MCF 10A (cell line): ENCODE measurements at regions not wholly inside any gene's neighbourhood (a gene's known extent, or its start where the extent isn't known, plus 50 kb on each side); places are given as distances from the start of the nearest gene placed in this dataset.
A peak's percentile ranks its signal among the peaks of the same experiment; 100 is the strongest.

Source experiments
- BruUV-seq: library from RNA; stranded (reverse); fragments of 400-500 nt; replicated peaks from 2 replicates; lab custom pipeline; 2021; lab: Mats Ljungman, UMichigan
- CTCF ChIA-PET: fragments of 300-600 bp; sonication (Branson Sonifier 250); formaldehyde crosslinking; extraction: SDS; loops from one replicate; lab custom pipeline; 2021; ENCODE audit warnings: antibody characterized with exemption, inconsistent platforms; lab: Yijun Ruan, JAX
- POLR2A ChIA-PET: fragments of 300-600, 350-650 bp; sonication (Branson Sonifier 250); formaldehyde crosslinking; extraction: SDS; loops from one replicate; lab custom pipeline; 2020; ENCODE audit warnings: antibody characterized with exemption, inconsistent platforms; lab: Yijun Ruan, JAX
- DNase-seq: peaks from one replicate; pipeline ENCODE4 v3.0.0-alpha.2; 2018; ENCODE audit not compliant: unreplicated experiment
- H3K27ac Mint-ChIP-seq: one replicate; pipeline ENCODE4 v1.8.0; 2022; ENCODE audit warnings: mild to moderate bottlenecking, low read depth, mixed read lengths; ENCODE audit not compliant: unreplicated experiment
- H3K27me3 Mint-ChIP-seq: one replicate; pipeline ENCODE4 v1.8.0; 2022; ENCODE audit warnings: mixed read lengths; ENCODE audit not compliant: insufficient read depth, unreplicated experiment
- H3K36me3 Mint-ChIP-seq: one replicate; pipeline ENCODE4 v1.8.0; 2022; ENCODE audit warnings: mild to moderate bottlenecking, moderate library complexity, mixed read lengths; ENCODE audit not compliant: insufficient read depth, unreplicated experiment
- H3K4me1 Mint-ChIP-seq: one replicate; pipeline ENCODE4 v1.8.0; 2022; ENCODE audit warnings: mixed read lengths; ENCODE audit not compliant: insufficient read depth, unreplicated experiment
- H3K4me3 Mint-ChIP-seq: one replicate; pipeline ENCODE4 v1.8.0; 2022; ENCODE audit warnings: mild to moderate bottlenecking, moderate library complexity, mixed read lengths; ENCODE audit not compliant: unreplicated experiment
- H3K9me3 Mint-ChIP-seq: one replicate; pipeline ENCODE4 v1.8.0; 2022; ENCODE audit warnings: mixed read lengths; ENCODE audit not compliant: unreplicated experiment
- intact Hi-C: fragments of 100-400 bp; cut with micrococcal nuclease; formaldehyde crosslinking; loops from 2 replicates; pipeline ENCODE4 v1.14.1; 2022
- TF ChIP-seq, protein P1 (sequence below): fragments of 200-600 bp; IDR thresholded peaks from one replicate; pipeline ENCODE4 v1.8.0; 2022; ENCODE audit warnings: antibody characterized with exemption, mild to moderate bottlenecking; ENCODE audit not compliant: unreplicated experiment

- Mint-ChIP-seq H3K36me3 (no peaks in the 10 kb centered on the region), H3K4me1 (peaks cover 12% of the 10 kb centered on the region), H3K27ac (no peak overlapping the region), H3K27me3 (no peaks in the 10 kb centered on the region), H3K9me3 (no peaks in the 10 kb centered on the region), H3K4me3 (no peak overlapping the region)
- ChIA-PET CTCF (no interaction called here), POLR2A (no interaction called here)
- TF ChIP-seq, protein P1, sequence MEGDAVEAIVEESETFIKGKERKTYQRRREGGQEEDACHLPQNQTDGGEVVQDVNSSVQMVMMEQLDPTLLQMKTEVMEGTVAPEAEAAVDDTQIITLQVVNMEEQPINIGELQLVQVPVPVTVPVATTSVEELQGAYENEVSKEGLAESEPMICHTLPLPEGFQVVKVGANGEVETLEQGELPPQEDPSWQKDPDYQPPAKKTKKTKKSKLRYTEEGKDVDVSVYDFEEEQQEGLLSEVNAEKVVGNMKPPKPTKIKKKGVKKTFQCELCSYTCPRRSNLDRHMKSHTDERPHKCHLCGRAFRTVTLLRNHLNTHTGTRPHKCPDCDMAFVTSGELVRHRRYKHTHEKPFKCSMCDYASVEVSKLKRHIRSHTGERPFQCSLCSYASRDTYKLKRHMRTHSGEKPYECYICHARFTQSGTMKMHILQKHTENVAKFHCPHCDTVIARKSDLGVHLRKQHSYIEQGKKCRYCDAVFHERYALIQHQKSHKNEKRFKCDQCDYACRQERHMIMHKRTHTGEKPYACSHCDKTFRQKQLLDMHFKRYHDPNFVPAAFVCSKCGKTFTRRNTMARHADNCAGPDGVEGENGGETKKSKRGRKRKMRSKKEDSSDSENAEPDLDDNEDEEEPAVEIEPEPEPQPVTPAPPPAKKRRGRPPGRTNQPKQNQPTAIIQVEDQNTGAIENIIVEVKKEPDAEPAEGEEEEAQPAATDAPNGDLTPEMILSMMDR = no peak
- peak; percentile 75 for DNase-seq
- no TSS peak for BruUV-seq
- intact Hi-C loops = no loop called here
Measured at GRCh38 chr13:76672420-76672819, 213.8 kb downstream of the KCTD12 start.

- no peak overlapping the region for H3K4me3 Mint-ChIP-seq
- CTCF ChIA-PET = interaction anchor here (0.6 to 7.3 kb wide), 21 partner anchors 10 to 333 kb away, joined by 3 to 101 read pairs (median 3); partner anchors contain the start of gene KCTD12
- intact Hi-C loops = loop anchor here (10.0 kb wide), 1 partner anchor 794 kb away; no protein-coding TSS in a partner anchor
- POLR2A ChIA-PET = interaction anchor here (0.6 to 2.9 kb wide), 6 partner anchors 9 to 220 kb away, joined by 3 to 25 read pairs (median 4); no protein-coding TSS in a partner anchor
- BruUV-seq = no TSS peak
- no peak overlapping the region for H3K27ac Mint-ChIP-seq
- H3K4me1 Mint-ChIP-seq = peaks cover 18% of the 10 kb centered on the region
- TF ChIP-seq, protein P1 = no peak
- no peaks in the 10 kb centered on the region for H3K36me3 Mint-ChIP-seq
- H3K9me3 Mint-ChIP-seq = no peaks in the 10 kb centered on the region
- no peak for DNase-seq
- H3K27me3 Mint-ChIP-seq = no peaks in the 10 kb centered on the region
Measured at GRCh38 chr13:76668716-76669115, 217.5 kb downstream of the KCTD12 start.

DNA sequence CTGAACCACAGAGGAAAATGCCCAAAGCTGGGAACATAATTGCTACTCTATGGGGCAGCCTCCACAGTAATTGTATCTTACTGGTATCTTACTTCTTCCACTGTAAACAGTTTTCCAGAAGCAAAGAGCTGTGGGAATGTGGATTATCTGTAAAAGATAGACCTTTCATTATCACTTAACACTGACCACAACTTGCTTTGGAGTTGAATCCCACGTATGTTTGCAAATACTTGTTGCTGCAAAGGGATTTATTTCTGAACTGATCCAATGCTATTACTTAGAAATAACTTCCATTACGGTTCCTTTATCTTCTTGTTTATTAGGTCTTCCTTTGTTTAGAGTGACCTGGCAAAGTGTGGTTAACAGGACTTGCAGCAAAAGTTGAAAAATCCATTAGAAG lies 218.1 kb downstream of the KCTD12 start:
- POLR2A ChIA-PET = interaction anchor here (0.6 to 2.9 kb wide), 4 partner anchors 70 to 236 kb away, joined by 3 to 25 read pairs (median 4); no protein-coding TSS in a partner anchor

DNA sequence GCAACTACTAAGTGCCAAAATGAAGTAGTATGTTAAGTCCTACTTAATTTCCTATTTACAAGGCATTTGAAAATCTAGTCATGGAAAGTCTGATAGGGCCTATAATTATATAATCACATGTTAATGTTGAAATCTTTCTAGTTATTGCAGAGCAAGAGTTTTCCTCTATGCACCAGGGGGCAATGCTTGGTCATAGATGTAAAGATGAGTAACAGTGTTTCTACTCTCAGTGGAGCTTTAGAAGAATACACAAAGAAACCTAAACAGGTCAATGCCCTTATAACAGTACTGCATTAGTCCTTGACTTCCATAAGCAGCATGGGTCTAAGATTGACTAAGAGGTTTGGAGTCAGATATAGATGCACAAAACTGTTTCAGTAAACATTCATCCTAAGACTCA lies 218.7 kb downstream of the KCTD12 start:
- intact Hi-C loops = loop anchor here (1.0 to 10.0 kb wide), 4 partner anchors 155 to 793 kb away; no protein-coding TSS in a partner anchor
- Mint-ChIP-seq H3K36me3 (no peaks in the 10 kb centered on the region), H3K9me3 (no peaks in the 10 kb centered on the region), H3K4me1 (peaks cover 20% of the 10 kb centered on the region), H3K27ac (no peak overlapping the region), H3K4me3 (no peak overlapping the region), H3K27me3 (no peaks in the 10 kb centered on the region)
- ChIA-PET POLR2A (interaction anchor here (1.1 to 2.9 kb wide), 3 partner anchors 217 to 236 kb away, joined by 3 to 25 read pairs (median 3); no protein-coding TSS in a partner anchor), CTCF (interaction anchor here (0.6 to 7.3 kb wide), 21 partner anchors 9 to 568 kb away, joined by 3 to 101 read pairs (median 4); partner anchors contain the start of gene KCTD12)
- TF ChIP-seq, protein P1 = peak; percentile 26
- BruUV-seq = no TSS peak
- peak; percentile 59 for DNase-seq

More for the DNA sequence above, 218.1 kb downstream of the KCTD12 start:
- Mint-ChIP-seq H3K4me1 (peaks cover 23% of the 10 kb centered on the region), H3K4me3 (no peak overlapping the region), H3K9me3 (no peaks in the 10 kb centered on the region), H3K27ac (no peak overlapping the region), H3K36me3 (no peaks in the 10 kb centered on the region), H3K27me3 (no peaks in the 10 kb centered on the region)
- CTCF ChIA-PET = interaction anchor here (0.5 to 7.3 kb wide), 23 partner anchors 9 to 316 kb away, joined by 3 to 101 read pairs (median 3); partner anchors contain the start of gene KCTD12
- TF ChIP-seq, protein P1 = no peak
- no TSS peak for BruUV-seq
- intact Hi-C loops = loop anchor here (10.0 kb wide), 1 partner anchor 793 kb away; no protein-coding TSS in a partner anchor
- no peak for DNase-seq
